NCI-H2227 treated with DMSO at 0.1 percent for 48 hours (cell line): ENCODE measurements at regions not wholly inside any gene's neighbourhood (a gene's known extent, or its start where the extent isn't known, plus 50 kb on each side); places are given as distances from the start of the nearest gene placed in this dataset.
A peak's percentile ranks its signal among the peaks of the same experiment; 100 is the strongest.
"Not testable (repeated sequence)": the region's sequence is repeated elsewhere in the genome, so short reads cannot be mapped to it uniquely, and the experiment has no call there.

Experiments used
- DNase-seq: peaks from one replicate; lab custom pipeline; 2025; lab: John Stamatoyannopoulos, UW

DNA sequence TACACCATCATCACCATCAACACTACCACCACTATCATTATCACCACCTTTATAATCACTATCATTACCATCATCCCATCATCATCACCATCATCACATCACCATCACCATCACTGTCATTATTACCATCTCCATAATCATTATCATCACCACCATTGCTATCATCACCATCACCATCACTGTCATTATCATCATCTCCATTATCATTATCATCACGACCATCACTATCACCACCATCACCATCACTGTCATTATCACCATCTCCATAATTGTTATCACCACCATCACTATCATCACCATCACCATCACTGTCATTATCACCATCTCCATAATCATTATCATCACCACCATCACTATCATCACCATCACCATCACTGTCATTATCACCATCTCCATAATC, 279.6 kb upstream of the HS6ST1 start:
- not testable (repeated sequence) for DNase-seq

GRCh38 chr2:128598862-128599441, 280.3 kb upstream of the HS6ST1 start:
- no peak for DNase-seq

DNA sequence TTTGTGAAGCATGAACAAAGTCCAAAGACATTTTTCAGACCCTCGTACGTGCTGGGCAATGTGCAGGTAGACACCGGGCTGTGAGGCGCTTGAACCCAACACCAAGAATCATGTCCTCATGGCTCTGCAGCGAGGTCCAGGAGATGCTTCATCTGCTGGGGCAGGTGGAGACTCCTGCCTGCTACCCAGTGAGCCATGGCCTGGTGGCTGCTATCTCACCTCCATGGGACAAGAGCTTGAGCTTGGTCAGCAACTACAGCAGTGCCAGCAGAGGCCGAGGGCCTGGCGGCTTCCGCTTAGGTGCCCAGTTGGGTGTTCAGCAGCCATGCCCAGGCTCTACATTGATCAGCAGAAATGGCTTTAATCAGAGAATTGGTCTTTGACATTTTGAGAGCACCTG, 281.0 kb upstream of the HS6ST1 start:
- DNase-seq = no peak

DNA sequence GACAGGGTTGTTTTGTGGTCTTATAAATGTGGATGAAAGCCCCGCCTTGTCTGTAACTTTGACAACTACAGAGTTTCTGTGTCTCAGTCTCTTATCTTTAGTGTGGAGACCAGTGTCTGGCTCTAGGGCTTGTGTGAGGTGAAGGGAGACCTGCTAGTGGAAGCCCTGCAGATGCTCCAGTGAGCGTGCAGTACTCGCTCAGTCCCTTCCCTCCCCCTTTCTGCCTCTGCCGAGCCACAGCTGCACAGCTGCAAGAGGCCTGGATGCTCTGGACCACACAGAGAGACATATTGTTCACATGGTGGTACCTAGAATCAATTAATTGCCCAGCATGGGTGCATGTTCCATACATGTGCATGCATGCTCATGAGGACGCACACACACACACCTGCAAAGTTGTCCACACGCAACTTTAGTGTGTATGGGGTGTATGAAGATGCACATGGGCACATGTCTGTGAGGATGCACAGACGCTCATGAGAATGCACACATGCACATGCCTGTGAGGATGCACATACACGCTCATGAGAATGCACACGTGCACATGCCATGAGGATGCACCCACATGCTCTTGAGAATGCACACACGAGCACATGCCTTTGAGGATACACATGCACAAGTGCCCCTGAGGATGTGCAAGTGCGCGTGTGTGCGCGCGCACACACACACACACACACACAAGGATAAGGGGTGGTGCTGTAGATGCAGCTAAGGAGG, 282.1 kb upstream of the HS6ST1 start:
- DNase-seq = no peak

GRCh38 chr2:128601298-128602037, 282.8 kb upstream of the HS6ST1 start:
- DNase-seq = no peak

DNA sequence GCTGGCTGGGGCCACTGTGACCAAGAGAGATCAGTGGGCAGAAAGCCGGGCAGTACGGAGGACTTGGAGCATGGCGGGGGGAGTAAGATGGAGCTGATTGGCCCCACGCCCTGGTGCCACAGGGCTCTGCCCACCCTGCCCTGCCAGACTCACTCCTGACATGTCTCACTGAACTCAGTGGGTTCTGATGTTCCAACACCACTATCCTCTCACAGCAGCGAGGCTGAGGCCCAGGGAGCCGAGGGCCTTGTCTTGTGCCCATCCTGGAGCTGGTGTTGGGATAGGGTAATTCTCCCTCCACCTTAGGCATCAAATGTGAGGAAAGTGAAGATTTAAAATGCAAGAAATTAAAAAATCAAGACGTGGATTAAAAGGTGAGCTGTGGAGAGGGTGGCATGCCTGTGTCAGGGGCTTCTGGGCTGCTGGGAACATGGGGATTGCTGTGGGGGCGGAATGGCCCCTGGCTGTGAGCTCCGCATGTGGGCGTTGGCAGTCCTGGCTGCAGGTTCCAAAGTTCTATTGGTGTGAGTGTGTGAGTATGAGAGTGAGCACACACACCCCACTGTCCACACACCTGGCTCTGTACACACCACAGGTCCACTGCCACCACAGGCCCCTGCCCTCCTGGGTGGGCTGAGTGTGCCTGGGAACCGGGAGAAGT, 283.5 kb upstream of the HS6ST1 start:
- no peak for DNase-seq

GRCh38 chr2:128602699-128603101, 284.0 kb upstream of the HS6ST1 start:
- DNase-seq = no peak

GRCh38 chr2:128603411-128603924, 284.8 kb upstream of the HS6ST1 start:
- DNase-seq = no peak

GRCh38 chr2:128604045-128604444, 285.4 kb upstream of the HS6ST1 start:
- DNase-seq = no peak

DNA sequence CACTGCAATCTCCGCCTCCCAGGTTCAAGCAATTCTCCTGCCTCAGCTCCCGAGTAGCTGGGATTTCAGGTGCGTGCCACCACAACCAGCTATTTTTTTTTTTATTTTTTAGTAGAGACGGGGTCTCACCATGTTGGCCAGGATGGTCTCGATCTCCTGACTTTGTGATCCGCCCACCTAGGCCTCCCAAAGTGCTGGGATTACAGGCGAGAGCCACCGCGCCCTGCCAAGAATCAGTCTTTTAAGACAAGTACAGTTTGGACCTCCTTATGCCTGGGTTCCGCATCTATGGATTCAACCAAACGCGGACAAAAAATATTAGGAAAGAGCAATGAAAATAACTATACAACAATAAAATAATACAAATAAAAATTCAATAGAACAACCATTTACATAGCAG, 285.9 kb upstream of the HS6ST1 start:
- DNase-seq = not testable (repeated sequence)

DNA sequence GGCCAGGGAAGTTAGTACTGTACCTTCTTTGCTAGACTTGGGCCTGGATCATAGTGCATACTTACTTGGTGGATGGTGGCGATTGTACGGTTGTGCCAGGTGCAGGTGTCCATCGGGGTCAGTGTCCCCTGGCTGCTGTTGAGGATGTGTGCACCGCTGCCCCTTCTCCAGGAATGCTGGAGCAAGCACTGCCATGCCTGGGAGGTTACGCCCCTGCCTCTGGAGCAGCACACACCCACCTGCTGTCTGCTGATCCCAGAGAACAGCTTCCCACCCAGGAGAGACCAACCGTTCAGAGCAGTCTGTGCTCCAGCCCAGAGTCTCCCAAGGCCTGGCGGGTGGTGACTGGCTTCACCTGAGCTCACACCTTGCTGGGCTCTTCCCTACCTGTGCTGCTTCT, 286.8 kb upstream of the HS6ST1 start:
- DNase-seq = no peak

DNA sequence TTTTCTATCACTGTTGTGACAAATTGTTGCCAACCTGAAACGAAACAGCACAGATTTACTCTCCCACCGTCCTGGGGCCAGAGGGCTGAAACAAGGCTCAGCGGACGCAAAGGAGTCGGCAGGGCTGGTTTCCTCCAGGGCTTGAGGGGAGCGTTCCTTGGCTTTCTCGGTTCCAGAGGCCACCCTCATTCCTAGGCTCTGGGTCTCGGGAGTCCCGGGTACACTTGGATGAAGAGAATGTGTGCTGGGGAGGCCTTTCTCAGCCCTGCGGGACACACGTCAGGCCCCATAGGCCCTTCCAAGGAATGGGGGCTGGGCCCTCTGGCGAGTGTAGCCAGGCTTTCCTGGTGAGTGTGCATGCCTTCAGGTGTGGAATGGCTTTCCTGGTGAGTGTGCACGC, 287.3 kb upstream of the HS6ST1 start:
- no peak for DNase-seq

DNA sequence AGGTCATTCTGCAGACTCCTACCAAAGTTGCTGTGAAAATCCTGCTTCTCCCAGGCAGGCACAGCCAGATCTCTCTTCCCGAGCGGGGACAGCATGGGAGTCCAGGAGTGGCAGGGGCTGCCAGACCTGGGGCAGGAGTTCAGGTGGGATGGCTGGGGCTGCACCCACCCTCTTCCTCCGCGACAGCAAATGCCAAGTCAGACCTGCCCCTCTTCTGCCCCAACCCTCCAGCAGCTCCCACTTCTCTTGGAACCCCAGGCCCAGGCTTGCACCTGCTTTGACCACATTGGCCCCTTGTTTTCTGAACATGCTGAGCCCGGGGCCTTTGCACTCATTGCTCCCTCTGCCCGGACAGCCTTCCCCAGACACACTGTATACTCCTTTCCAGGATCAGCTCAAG, 288.2 kb upstream of the HS6ST1 start:
- no peak for DNase-seq

DNA sequence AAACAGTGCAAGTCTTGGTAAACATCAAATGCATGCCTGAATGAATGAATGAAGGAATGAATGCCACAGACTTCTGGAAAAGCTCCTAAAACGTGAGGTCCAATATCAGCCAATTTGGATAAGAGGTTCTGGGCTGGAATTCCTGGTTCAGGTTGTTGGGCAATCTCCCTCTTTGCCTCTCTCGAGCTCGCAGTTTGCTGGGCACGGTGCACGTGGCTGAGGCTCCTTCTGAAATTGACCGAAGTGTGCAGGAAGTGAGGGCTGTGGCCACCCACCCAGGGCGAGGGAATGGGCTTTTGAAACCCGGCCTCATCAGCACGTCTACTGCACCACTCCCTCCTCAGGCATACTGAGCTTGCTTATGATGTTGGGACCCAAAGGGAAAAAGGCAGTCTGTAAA, 288.8 kb upstream of the HS6ST1 start:
- DNase-seq = no peak

GRCh38 chr2:128607911-128608506, 289.3 kb upstream of the HS6ST1 start:
- DNase-seq = peak; percentile 60

- no peak for DNase-seq
Measured at GRCh38 chr2:128608921-128609880, 290.5 kb upstream of the HS6ST1 start.

DNA sequence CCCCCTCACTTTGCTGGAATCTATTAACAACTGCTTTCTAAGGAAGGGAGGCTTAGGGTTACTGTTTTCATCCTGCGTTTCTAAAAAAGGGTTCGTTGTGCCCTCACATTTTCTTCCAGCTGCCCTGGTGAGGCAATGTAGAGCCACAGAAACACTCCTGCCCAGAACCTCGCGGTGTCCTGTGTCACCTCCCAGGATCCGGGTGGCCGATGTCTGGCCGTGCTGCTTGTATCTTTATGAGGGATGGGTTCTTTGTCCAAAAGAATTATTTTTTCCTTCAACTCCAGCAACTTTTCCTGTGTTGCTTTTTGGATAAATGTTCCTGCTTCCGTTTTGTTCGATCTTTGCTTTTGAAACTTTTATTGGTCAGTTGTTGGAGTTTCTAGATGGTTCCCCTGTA, 291.8 kb upstream of the HS6ST1 start:
- DNase-seq = no peak

DNA sequence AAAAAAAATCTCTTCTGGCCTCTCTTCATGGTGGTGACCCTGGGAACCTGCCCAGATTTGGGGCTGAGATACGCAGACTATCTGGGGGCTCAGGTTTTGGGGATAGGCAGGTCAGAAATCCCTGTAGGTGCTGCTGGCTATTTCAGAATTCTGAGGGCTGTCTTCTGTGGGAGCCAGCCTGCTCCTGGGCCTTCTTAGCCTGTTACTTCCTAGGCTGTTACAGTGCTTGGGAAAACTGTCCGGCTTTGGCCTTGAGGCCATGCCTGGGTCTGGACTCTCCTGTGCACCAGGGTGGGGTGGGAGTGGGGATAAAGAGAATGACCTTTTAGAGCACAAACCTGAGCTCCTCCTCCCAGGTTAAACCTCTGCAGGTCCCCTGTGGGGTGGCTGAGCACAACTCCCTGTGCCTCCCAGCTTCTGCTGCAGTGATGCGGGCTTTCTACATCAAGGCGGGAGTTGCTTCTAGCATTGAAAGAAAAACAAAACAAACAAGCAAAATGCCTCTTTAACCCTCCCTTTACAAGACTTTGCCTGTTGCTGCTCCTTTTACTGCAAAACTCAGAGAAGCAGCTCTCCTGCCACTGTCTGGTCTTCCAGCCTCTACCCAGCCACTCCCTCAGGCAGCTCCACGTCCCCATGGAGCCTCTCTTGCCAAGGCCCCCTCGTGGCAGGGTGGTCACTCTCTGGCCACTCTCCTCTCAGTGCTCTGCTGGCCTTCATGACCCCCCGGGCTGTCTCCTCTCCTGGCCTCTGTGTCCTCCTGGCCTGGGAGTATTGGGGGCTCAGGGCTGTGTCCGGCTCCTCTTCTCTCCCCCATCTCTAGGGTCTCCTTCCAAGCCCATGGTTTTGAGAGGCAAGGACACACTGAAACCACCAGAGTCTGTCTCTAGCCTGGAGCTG, 293.0 kb upstream of the HS6ST1 start:
- DNase-seq = no peak

DNA sequence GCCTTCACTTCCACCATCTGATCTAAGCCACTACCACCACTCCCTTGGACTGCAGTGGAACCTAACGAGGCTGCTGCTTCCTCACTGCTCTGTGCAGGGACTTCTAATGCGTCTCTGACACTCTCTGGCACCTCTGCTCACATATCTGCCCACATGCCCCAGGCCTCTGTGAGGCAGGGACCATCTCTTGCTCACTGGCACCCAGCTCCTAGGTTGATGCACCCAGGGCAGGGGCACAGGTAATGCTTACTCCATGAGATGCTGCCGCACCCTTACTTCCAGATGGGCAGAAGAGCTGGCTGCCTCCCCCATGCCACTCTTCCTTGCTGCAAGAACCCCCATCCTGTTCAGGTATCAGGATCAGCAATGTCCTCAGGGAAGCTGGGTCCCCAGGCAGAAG, 294.0 kb upstream of the HS6ST1 start:
- DNase-seq = no peak

DNA sequence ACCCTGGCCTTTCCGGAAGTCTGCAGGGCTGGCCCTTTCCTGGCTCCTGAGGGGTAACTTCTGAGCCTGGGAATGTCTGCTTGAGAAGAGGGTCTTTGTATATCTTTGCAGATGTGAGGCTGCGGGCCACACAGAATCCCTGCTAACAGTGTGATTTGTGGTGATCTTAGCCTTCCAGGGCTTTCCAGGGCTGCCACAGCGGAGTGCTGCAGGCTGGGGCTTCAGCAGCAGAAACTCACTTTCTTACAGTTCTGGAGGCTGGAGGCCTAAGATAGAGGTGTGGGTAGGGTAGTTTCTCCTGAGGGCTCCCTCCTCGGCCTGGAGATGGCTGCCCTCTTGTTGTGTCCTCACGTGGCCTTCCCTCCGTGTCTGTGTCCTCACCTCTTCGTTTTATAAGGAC, 294.7 kb upstream of the HS6ST1 start:
- DNase-seq = no peak
